Caco-2 (cell line): ENCODE measurements at regions not wholly inside any gene's neighbourhood (a gene's known extent, or its start where the extent isn't known, plus 50 kb on each side); places are given as distances from the start of the nearest gene placed in this dataset.

Experiments
- BruUV-seq: library from RNA; stranded (reverse); fragments of 400-500 nt; replicated peaks from 2 replicates; lab custom pipeline; 2021; lab: Mats Ljungman, UMichigan
- CTCF ChIA-PET: fragments of 300-600 bp; sonication (Branson Sonifier 250); formaldehyde crosslinking; loops from one replicate; lab custom pipeline; 2022; ENCODE audit warnings: antibody characterized with exemption; lab: Charles Lee
- POLR2A ChIA-PET: fragments of 300-600 bp; sonication (Branson Sonifier 250); formaldehyde crosslinking; loops from one replicate; lab custom pipeline; 2022; ENCODE audit warnings: antibody characterized with exemption; lab: Charles Lee
- DNase-seq, 2 experiments: peaks; one replicate each; pipeline versions ENCODE4 v3.0.0 to v3.0.0-alpha.2; 2020 to 2022
- H3K27me3 ChIP-seq: replicated peaks from 2 replicates; pipeline ENCODE4 v1.6.0; 2011; ENCODE audit warnings: low read length; ENCODE audit not compliant: control insufficient read depth, insufficient read depth
- H3K36me3 ChIP-seq: 2 replicates; pipeline ENCODE4 v1.5.1; 2011; ENCODE audit warnings: low read length; ENCODE audit not compliant: control insufficient read depth, insufficient read depth
- H3K4me1 ChIP-seq: fragments of 250-450 bp; sonication (Bioruptor Pico); 2 replicates; pipeline ENCODE4 v1.5.1; 2020; ENCODE audit warnings: mild to moderate bottlenecking
- H3K4me3 ChIP-seq: 2 replicates; pipeline ENCODE4 v1.5.1; 2011; ENCODE audit warnings: low read depth, mild to moderate bottlenecking, control low read depth, low read length
- H3K9me3 ChIP-seq: fragments of 250-450 bp; sonication (Bioruptor Pico); 2 replicates; pipeline ENCODE4 v1.5.1; 2020; ENCODE audit warnings: mild to moderate bottlenecking, moderate library complexity
- H3K27ac Mint-ChIP-seq: one replicate; pipeline ENCODE4 v1.8.0; 2022; ENCODE audit warnings: mixed read lengths; ENCODE audit not compliant: unreplicated experiment
- H3K27me3 Mint-ChIP-seq: one replicate; pipeline ENCODE4 v1.8.0; 2022; ENCODE audit warnings: mixed read lengths; ENCODE audit not compliant: insufficient read depth, unreplicated experiment
- H3K36me3 Mint-ChIP-seq: one replicate; pipeline ENCODE4 v1.8.0; 2022; ENCODE audit warnings: mild to moderate bottlenecking, mixed read lengths; ENCODE audit not compliant: insufficient read depth, unreplicated experiment
- H3K4me1 Mint-ChIP-seq: one replicate; pipeline ENCODE4 v1.8.0; 2022; ENCODE audit warnings: low read depth, mixed read lengths; ENCODE audit not compliant: unreplicated experiment
- H3K4me3 Mint-ChIP-seq: one replicate; pipeline ENCODE4 v1.8.0; 2022; ENCODE audit warnings: mild to moderate bottlenecking, moderate library complexity, mixed read lengths; ENCODE audit not compliant: unreplicated experiment
- H3K9me3 Mint-ChIP-seq: one replicate; pipeline ENCODE4 v1.8.0; 2022; ENCODE audit warnings: mixed read lengths; ENCODE audit not compliant: unreplicated experiment
- intact Hi-C: fragments of 100-400 bp; cut with micrococcal nuclease; formaldehyde crosslinking; loops from one replicate; pipeline ENCODE4 v1.10.0; 2022; ENCODE audit not compliant: unreplicated experiment
- TF ChIP-seq, protein P1 (sequence below), 2 experiments: fragments of 200-600 bp in 1 of 2; IDR thresholded peaks; 1 replicate in 1 of 2; 2 replicates in 1 of 2; pipeline versions ENCODE4 v1.5.1 to v1.8.0; 2011 to 2022; ENCODE audit warnings: antibody characterized with exemption in 1 of 2, control low read depth in 1 of 2, inconsistent platforms in 1 of 2, low read depth in 1 of 2, low read length in 1 of 2, mild to moderate bottlenecking in 1 of 2, moderate library complexity in 1 of 2; ENCODE audit not compliant: insufficient read depth in 1 of 2, severe bottlenecking in 1 of 2, unreplicated experiment in 1 of 2

- no peak for DNase-seq
- intact Hi-C loops: no loop called here
- Histone ChIP-seq H3K27me3 (no peaks in the 10 kb centered on the region), H3K4me1 (no peaks in the 10 kb centered on the region), H3K36me3 (no peaks in the 10 kb centered on the region), H3K9me3 (no peaks in the 10 kb centered on the region), H3K4me3 (no peak overlapping the region)
- Mint-ChIP-seq H3K4me1 (no peaks in the 10 kb centered on the region), H3K36me3 (no peaks in the 10 kb centered on the region), H3K27me3 (no peaks in the 10 kb centered on the region), H3K9me3 (no peaks in the 10 kb centered on the region), H3K27ac (no peak overlapping the region), H3K4me3 (no peak overlapping the region)
- CTCF ChIA-PET: no interaction called here
- POLR2A ChIA-PET: no interaction called here
- TF ChIP-seq, protein P1, sequence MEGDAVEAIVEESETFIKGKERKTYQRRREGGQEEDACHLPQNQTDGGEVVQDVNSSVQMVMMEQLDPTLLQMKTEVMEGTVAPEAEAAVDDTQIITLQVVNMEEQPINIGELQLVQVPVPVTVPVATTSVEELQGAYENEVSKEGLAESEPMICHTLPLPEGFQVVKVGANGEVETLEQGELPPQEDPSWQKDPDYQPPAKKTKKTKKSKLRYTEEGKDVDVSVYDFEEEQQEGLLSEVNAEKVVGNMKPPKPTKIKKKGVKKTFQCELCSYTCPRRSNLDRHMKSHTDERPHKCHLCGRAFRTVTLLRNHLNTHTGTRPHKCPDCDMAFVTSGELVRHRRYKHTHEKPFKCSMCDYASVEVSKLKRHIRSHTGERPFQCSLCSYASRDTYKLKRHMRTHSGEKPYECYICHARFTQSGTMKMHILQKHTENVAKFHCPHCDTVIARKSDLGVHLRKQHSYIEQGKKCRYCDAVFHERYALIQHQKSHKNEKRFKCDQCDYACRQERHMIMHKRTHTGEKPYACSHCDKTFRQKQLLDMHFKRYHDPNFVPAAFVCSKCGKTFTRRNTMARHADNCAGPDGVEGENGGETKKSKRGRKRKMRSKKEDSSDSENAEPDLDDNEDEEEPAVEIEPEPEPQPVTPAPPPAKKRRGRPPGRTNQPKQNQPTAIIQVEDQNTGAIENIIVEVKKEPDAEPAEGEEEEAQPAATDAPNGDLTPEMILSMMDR (IDR thresholded peaks at IDR 0.05; ENCODE audit: insufficient read depth in 1 of 2, low read depth in 1 of 2, low read length in 1 of 2, severe bottlenecking in 1 of 2, unreplicated experiment in 1 of 2): no peak
- no TSS peak for BruUV-seq
Observed at GRCh38 chr2:239695728-239696240, 295.0 kb upstream of the HDAC4 start.

- DNase-seq: no peak
- ChIA-PET POLR2A (no interaction called here), CTCF (no interaction called here)
- Mint-ChIP-seq H3K27ac (no peak overlapping the region), H3K36me3 (no peaks in the 10 kb centered on the region), H3K9me3 (no peaks in the 10 kb centered on the region), H3K4me1 (no peaks in the 10 kb centered on the region), H3K4me3 (no peak overlapping the region), H3K27me3 (no peaks in the 10 kb centered on the region)
- BruUV-seq: no TSS peak
- Histone ChIP-seq H3K27me3 (no peaks in the 10 kb centered on the region), H3K4me1 (no peaks in the 10 kb centered on the region), H3K4me3 (no peak overlapping the region), H3K9me3 (no peaks in the 10 kb centered on the region), H3K36me3 (no peaks in the 10 kb centered on the region)
- intact Hi-C loops: no loop called here
- TF ChIP-seq, protein P1 (IDR thresholded peaks at IDR 0.05; ENCODE audit: insufficient read depth in 1 of 2, low read depth in 1 of 2, low read length in 1 of 2, severe bottlenecking in 1 of 2, unreplicated experiment in 1 of 2): no peak
Observed at GRCh38 chr2:239695106-239695727, 294.4 kb upstream of the HDAC4 start.

- intact Hi-C loops: no loop called here
- ChIA-PET POLR2A (no interaction called here), CTCF (no interaction called here)
- Mint-ChIP-seq H3K27ac (no peak overlapping the region), H3K9me3 (no peaks in the 10 kb centered on the region), H3K4me3 (no peak overlapping the region), H3K27me3 (peaks cover 2% of the 10 kb centered on the region), H3K4me1 (no peaks in the 10 kb centered on the region), H3K36me3 (no peaks in the 10 kb centered on the region)
- Histone ChIP-seq H3K4me1 (no peaks in the 10 kb centered on the region), H3K9me3 (no peaks in the 10 kb centered on the region), H3K27me3 (no peaks in the 10 kb centered on the region), H3K4me3 (no peak overlapping the region), H3K36me3 (no peaks in the 10 kb centered on the region)
- no TSS peak for BruUV-seq
- no peak for DNase-seq
- TF ChIP-seq, protein P1 (IDR thresholded peaks at IDR 0.05; ENCODE audit: insufficient read depth in 1 of 2, low read depth in 1 of 2, low read length in 1 of 2, severe bottlenecking in 1 of 2, unreplicated experiment in 1 of 2): no peak
Observed at GRCh38 chr2:239694487-239694886, 293.7 kb upstream of the HDAC4 start.
